Stimulated activated naive CD4-positive, alpha-beta T cell (primary cell): ENCODE measurements at regions not wholly inside any gene's neighbourhood (a gene's known extent, or its start where the extent isn't known, plus 50 kb on each side); places are given as distances from the start of the nearest gene placed in this dataset.

Source experiments
- DNase-seq, 6 experiments: peaks; one replicate each; lab custom pipeline; 2025; lab: John Stamatoyannopoulos, UW

GRCh38 chr10:131651674-131652437 lies 249.0 kb upstream of the PPP2R2D start:
- DNase-seq, result no peak

DNA sequence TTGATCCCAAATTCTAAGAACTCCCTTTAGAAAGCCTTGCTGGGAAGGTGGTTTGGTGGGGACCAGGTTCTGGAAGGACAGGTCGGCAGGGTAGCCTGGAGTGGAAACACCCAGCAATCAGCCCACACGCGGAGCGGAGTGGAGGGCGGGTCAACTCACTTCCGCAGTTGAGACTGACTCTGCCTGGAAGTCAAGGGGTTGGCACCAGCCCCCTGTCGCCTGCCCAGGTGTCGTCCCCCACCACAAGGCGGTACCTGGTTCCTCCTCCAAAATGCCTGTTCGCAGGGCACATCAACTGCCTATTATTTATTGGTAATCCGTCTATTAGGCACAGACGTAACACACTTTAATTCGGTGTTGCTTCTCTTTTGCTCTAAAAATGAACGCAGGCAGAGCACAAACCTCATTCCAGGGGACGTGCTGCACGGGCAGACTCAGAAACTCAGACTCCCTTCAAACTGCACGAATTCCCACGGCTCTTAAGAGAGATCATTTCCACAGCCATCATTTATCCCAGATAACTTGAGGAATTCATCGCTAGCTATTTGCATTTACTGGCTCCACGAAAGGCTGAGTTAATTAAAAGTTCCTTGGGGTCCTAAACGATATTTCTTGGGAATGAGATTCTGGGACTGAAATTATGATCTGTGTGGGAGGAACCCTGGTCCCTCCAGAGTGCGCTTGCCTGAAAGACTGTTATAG lies 248.2 kb upstream of the PPP2R2D start:
- DNase-seq, result no peak

DNA sequence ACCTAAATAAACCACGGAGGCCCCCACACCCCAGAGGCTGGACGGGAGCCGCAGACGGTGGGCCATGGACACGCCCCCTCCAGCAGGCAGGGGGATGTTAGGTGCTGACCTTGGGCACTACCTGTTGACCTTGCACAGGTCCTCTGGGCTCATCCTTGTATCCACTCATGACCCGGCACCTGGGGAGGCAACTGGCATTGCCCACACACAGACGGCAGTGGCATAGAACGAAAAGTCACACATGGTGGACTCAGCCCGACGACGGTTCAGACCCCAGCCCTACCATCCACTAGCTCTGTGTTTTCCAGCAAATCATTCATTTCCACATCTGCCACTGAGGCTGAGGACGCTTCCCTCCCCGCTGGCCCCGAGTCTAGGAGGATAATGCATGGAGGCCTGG lies 247.7 kb upstream of the PPP2R2D start:
- DNase-seq, result no peak

- no peak for DNase-seq
Observed at GRCh38 chr10:131653554-131654470, 247.0 kb upstream of the PPP2R2D start.

DNA sequence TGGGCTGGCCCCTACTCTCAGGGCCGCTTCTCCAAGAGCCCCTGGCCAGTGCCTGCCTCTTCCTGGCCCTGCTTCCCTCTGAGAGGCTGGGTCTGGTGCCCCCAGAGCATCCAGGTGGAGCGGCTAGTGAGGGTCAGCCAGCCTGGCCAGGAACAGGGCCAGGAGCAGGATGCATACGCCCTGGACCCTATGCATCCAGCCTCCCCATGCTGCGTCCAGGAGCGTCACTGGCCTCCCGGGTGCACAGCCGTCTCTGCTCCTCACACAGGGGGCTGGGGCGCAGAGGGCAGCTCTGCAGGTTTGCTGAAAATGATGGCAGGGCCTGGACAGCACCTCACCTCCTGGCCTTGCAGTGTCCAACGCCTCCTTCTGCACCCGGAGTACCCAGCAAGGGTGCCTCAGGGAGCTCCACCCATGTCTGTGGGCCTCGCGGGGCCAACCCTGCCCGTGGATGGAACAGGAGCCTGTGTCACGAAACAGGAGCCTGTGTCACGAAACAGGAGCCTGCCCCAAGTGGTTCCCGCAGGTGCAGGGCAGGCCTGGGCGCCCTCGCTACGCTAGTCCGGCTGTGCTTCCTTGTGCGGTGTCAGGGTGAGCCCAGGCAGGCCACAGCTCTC lies 246.2 kb upstream of the PPP2R2D start:
- no peak for DNase-seq

GRCh38 chr10:131655101-131655849 lies 245.5 kb upstream of the PPP2R2D start:
- no peak for DNase-seq

DNA sequence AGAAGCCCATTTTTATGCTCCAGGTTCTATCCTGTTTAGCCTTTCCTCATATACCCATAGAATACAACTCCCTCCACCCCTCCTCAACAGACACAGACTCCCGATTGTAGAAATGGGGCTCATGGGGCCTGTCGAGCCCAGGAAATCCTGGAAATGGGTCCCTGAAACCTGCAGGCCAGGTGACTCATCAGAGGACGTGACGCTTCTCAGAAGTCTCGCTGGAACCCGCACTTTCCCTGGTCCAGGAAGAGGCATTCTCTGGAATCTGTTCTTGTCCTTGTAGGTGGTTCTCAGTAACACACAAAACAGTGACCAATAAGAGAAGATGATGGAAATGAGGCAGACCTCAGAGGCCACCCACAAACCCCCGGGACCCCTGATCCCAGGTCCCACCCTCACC lies 244.8 kb upstream of the PPP2R2D start:
- no peak for DNase-seq

GRCh38 chr10:131656431-131656841 lies 244.4 kb upstream of the PPP2R2D start:
- no peak for DNase-seq

- no peak for DNase-seq
Observed at GRCh38 chr10:131657318-131657984, 243.4 kb upstream of the PPP2R2D start.

- no peak for DNase-seq
Observed at GRCh38 chr10:131657985-131658330, 242.8 kb upstream of the PPP2R2D start.

DNA sequence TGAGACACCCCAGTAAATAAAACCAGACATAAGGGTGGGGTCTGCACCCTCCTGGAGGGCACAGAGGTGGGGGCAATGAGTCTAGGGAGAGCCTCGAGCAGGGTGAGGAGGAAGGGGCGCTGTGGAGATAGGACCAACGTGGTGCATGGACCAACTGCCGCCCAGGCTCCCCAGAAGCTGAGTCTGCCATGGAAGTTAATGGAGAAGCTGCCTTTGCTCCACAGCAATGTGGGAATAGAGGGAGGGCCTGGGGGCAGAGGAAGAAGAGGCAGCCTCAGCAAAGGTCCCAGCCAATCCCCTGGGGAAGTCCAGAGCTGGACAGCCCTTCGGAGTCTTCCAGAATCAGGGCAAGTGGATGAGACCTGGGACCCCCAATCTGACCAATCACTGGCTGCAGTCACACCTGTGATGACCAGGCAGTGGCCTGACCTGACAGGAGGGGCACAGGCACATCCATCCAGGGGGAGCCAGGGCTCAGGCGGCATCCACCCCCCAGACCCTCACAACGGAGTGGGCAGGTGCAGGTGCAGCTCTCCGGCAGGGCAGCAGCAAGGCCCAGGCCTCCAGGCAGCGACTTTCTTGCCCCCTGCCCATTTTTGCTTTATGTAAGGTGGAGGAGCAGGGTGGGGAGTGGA lies 242.2 kb upstream of the PPP2R2D start:
- no peak for DNase-seq

- DNase-seq, result no peak
Observed at GRCh38 chr10:131660427-131660826, 240.4 kb upstream of the PPP2R2D start.

DNA sequence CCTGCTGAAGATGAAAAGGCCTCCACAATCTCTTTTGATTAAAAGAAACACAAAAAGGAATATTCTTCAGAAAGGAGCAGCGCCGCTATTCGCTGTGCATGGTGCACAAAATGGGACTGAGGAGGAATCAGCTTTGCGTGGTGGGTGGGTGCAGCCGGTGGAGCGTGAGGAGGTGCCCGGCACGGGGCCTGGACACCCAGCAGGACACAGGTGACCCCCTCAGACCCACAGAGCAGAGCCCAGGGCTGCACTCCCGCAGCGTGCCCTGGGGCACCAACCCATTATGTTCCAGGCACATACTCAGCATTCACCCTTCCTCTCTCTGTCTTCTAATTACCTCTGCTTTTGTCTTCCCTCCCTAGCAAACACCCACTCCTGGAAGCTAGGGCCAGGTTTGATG lies 238.0 kb upstream of the PPP2R2D start:
- no peak for DNase-seq

GRCh38 chr10:131663351-131663750 lies 237.5 kb upstream of the PPP2R2D start:
- no peak for DNase-seq

GRCh38 chr10:131666091-131666490 lies 234.7 kb upstream of the PPP2R2D start:
- no peak for DNase-seq

GRCh38 chr10:131667047-131667446 lies 233.8 kb upstream of the PPP2R2D start:
- DNase-seq, result no peak

DNA sequence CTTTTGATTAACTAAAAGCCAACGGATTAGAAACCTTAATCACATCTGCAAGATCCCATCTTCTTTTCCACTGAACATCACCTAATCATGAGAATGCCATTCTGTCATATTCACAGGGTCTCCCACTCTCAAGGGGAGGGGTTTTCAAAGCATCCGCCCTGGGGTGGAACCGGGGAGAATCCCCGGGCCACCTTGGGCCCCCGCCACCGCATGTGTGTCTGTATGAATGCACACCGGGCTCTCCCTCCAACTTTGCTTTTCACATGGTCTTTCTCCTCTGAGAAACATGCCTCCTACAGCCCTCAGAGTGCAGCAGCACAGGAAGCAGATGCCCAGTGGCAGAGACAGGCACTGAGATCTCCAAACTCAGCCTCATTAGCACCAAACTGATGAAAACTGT lies 233.2 kb upstream of the PPP2R2D start:
- DNase-seq, result no peak

- DNase-seq, result no peak
Observed at GRCh38 chr10:131668903-131669302, 231.9 kb upstream of the PPP2R2D start.

- no peak for DNase-seq
Observed at GRCh38 chr10:131669838-131670237, 231.0 kb upstream of the PPP2R2D start.

- DNase-seq, result no peak
Observed at GRCh38 chr10:131670341-131670740, 230.5 kb upstream of the PPP2R2D start.
